ENCODE measurements at regions not wholly inside any gene's neighbourhood (a gene's known extent, or its start where the extent isn't known, plus 50 kb on each side); places are given as distances from the start of the nearest gene placed in this dataset.
"Not testable (repeated sequence)": the region's sequence is repeated elsewhere in the genome, so short reads cannot be mapped to it uniquely, and the experiment has no call there.

DNA sequence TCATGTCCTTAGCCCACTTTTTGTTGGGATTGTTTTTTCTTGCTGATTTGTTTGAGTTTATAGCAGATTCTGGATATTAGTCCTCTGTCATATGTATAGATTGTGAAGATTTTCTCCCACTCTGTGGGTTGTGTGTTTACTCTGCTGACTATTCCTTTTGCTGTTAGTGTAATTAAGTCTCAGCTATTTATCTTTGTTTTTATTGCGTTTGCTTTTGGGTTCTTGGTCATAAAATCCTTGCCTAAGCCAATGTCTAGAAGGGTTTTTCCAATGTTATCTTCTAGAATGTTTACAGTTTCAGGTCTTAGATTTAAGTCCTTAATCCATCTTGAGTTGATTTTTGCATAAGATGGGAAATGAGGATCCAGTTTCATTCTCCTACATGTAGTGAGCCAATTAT lies 351.2 kb upstream of the PIK3R1 start:
- not testable (repeated sequence) for DNase-seq

DNA sequence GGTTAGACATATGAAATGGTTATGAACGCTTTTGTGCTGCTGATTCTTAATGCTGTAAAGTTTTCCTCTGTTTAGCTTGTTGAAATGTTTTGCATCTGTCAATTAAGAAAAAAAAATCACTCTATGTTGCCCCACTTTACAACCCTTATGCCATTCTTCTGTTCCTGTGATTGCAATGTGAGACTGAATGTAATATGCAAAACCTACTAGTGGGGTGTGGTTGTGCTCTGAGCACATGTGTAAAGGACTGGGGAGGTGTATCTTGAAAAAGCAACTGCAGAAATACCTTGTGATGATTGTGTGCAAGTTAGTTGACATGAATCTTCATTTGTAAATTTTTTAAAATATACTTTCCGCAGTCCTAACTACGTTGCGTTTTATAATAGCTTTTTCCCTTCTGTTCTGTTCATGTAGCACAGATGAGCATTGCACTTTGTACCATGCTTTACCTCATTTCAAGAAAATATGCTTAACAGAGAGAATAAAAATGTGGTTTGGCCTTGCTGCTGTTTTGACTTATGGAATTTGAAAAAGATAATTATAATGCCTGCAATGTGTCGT lies 357.0 kb upstream of the PIK3R1 start:
- DNase-seq: no peak

DNA sequence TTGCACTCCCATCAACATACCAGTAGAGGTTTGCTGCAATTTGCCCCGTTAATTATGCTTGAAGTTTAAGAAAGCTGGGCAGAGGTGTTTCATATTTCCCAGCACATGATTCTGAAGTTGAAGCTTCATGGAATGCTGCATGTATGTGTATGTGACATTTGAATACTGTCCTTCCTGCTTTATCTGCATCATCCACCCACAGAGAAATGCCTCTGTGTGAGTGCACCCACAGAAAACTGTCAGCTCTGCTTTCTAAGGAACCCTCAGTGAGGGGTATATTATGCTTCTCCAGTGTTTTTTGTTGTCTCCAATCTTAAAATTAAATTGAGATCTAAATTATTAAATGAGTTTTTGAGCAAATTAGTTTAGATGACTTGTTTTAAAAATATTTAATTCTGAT lies 358.1 kb upstream of the PIK3R1 start:
- DNase-seq: no peak

DNA sequence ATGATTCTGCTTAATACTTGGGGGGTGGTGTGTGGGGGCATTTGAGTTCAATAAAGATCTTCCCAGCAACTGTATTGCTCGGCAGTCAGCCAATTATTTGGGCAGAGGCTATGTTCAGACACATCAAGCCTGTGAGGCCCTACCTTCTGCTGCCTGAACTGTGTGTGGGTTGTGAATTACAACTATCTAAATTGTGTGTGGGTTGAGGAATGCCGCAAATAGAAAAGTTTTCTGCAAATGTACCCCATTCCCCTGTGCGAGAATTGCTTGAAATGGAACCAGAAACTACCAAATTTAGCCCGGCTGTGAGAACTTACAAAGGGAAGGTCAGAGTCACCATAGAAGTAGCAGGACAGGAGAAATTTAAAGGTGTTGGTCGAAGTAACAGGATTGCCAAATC lies 360.0 kb upstream of the PIK3R1 start:
- no peak for DNase-seq

DNA sequence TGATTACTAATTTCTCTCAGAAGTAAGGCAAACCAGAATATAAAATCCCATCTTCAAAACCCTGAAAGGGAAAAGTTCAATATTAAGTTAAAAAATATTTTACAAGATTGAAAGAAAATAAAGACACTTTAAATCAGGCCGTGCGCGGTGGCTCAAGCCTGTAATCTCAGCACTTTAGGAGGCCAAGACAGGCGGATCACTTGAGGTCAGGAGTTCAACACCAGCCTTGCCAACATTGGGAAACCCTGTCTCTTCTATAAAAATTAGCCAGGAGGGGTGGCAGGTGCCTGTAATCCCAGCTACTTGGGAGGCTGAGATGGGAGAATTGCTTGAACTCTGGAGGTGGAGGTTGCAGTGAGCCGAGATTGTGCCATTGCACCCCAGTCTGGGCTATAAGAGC lies 364.6 kb upstream of the PIK3R1 start:
- not testable (repeated sequence) for DNase-seq

DNA sequence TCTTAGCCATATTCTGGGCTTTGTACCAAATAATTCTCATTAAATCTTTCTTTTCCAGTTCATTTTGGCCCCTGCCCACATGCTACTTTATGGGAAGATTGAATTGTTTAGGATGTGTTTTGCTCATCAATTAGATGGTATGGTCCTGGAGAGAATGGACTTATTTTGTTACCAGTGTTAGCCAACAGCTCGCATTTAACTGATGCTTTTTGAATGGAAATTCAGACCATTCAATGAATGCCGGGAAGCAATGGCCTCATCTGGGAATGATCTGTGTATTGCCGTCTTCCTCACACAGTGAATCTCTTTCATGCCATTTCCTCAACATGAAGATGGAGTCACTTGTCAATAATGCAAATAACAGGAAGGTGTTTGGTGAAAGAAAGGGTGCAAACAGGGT lies 370.6 kb upstream of the PIK3R1 start:
- DNase-seq: no peak

DNA sequence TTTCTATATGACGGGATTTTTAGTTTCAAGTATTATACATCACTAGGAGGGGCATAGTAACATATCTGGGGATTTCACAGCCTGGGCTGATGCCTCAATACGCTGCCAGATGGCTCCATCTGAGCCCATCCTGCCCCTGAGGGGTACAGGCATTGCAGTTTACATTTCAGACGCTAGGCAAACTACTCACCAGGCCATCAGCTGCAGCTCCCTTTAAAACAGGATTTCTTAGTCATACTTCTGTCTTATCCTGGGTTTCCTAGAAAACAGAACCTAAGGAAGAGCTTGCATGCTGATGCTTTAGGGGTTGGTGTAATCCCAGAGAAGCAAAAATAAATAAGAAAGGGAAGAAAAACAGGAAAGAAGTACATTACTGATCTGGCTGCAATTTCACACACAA lies 372.8 kb upstream of the PIK3R1 start:
- peak; percentile 25 for DNase-seq

DNA sequence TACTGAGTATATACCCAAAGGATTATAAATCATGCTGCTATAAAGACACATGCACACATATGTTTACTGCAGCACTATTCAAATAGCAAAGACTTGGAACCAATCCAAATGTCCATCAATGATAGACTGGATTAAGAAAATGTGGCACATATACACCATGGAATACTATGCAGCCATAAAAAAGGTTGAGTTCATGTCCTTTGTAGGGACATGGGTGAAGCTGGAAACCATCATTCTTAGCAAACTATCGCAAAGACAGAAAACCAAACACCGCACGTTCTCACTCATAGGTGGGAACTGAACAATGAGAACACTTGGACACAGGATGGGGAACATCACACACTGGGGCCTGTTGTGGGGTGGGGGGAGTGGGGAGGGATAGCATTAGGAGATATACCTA lies 378.3 kb upstream of the PIK3R1 start:
- not testable (repeated sequence) for DNase-seq

DNA sequence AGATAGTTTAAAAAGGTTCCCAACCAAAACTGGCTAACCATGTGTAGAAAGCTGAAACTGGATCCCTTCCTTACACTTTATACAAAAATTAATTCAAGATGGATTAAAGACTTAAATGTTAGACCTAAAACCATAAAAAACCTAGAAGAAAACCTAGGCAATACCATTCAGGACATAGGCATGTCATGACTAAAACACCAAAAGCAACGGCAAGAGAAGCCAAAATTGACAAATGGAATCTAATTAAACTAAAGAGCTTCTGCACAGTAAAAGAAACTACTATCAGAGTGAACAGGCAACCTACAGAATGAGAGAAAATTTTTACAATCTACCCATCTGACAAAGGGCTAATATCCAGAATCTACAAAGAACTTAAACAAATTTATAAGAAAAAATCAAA lies 379.1 kb upstream of the PIK3R1 start:
- peak; percentile 21 for DNase-seq

DNA sequence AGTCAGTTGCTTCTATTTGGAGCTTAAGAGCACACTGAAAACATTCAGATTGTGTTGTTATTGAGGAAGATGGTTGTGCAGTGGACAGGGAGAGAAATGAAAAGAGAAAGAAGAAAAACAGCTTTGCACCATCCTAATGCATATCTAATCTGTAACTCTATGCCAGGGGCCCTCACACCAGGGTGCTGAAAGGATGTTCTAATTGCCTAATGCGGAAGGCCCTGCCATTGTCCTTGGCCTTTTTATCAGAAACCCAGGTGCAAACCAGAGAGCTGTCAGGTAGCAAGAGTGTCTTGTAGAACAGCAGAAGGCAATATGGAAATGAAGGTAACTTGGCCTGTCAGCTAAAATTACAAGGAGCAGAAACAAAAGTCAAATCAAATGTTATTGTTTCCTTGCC lies 384.5 kb upstream of the PIK3R1 start:
- no peak for DNase-seq

DNA sequence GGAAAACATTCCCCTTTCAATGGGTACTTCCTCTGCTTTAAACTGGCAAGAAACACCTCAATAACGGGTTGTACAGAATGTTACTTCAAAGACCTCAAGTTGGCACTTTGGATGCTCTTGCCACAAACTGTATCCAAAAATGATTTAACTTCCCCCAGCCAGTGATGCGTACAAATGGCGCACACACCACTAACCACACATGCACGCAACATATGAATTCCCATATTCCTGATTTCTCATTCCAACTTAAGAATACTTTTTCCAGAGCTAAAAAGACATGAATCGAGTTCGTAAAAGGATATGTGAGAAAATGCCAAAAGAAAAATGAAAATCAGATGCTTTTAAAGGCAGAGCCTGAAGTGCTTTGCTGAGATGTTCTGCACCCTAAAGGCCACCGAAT lies 388.0 kb upstream of the PIK3R1 start:
- DNase-seq: peak; percentile 11

DNA sequence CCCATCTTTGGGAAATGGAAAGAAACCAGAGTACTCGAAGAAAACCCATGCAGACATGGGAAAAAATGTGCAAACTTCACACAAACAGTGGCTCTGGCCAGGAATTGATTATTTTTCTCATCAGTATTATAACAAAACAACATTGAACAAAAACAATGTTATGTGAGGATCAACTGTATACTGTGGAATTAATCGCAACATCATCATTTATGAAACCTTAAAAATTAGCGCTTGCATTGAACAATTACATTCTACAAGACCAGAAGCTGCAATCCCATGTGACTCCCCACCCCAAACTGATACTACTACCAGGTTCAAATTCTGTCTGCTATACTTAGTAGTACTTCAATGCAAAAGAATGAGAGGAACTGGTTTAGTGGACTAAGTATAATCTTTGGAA lies 390.7 kb upstream of the PIK3R1 start:
- DNase-seq: no peak

DNA sequence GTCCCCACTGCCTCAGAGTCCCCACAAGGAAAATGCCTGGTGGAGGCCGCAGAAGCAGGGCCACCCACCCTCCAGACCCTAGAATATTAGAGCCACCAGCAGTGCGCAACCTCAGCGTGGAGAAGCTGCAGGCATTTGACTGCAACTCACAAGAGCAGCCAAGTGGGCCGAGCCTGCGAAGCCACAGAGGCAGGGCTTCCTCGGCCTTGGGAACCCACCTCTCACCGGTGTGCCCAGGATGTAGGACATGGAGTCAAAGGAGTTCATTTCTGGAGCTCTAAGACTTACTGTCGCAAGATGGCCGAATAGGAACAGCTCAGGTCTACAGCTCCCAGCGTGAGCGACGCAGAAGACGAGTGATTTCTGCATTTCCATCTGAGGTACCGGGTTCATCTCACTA lies 397.9 kb upstream of the PIK3R1 start:
- no peak for DNase-seq

DNA sequence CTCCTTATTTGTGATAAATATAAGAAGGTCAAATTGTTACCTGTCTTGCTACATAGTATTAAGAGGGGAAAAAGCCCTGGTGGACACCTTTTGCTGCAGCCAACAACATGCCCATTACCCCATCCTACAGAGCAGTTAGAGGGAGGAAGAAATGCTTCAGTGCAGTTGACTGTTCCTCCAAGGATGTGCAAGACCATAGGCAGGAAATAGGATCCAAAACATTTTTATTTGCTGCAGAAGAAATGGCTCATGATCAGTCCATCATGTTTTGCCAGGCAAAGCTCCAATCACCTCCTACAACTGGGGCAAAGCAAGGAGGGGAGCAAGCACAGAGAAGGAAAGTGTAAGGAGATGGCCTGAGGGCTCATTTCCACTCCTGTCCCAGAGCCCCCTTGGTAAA lies 399.1 kb upstream of the PIK3R1 start:
- peak; percentile 34 for DNase-seq

DNA sequence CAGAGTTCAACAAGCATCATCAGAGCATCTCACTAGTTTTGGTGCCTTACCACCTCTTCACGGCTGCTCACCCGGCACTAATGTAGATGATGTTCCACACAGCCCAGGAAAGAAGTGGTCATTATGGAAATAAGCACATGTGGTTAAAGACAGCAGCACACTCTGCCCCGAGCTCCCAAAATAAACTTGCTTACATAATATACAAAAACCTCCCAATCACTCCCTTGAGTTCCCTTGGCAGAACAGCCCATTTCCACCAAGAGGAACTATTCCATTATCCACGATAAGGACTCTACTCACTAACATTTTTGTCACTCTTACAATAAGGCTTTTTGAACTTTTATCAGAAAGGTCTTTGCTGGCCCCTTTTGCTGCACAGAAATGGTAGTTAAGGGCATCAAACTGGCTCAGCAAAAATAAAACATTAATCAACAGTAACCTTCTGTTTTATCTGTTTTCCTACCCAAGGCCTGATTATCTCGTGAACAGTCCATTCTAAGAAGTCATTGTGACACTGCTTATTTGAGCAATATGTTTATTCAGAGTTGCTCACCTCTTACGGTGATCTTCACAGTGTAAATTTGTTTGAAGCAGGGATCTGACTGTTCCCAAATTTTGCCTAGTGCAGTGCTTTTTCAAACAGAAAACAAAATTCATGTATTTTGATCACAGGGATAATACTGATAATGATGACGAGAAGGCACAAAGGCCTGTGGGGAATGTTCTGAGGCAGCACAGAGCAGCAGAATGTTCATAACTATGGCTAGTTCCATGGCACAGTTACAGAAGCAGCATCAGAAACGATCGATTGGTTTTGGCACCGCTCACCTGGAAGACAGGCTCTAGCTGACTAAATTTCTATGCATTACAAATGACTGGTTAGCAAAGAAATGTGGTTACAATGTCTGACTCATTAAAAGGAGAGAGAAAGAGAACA lies 399.8 kb upstream of the PIK3R1 start:
- DNase-seq: peak; percentile 80

DNA sequence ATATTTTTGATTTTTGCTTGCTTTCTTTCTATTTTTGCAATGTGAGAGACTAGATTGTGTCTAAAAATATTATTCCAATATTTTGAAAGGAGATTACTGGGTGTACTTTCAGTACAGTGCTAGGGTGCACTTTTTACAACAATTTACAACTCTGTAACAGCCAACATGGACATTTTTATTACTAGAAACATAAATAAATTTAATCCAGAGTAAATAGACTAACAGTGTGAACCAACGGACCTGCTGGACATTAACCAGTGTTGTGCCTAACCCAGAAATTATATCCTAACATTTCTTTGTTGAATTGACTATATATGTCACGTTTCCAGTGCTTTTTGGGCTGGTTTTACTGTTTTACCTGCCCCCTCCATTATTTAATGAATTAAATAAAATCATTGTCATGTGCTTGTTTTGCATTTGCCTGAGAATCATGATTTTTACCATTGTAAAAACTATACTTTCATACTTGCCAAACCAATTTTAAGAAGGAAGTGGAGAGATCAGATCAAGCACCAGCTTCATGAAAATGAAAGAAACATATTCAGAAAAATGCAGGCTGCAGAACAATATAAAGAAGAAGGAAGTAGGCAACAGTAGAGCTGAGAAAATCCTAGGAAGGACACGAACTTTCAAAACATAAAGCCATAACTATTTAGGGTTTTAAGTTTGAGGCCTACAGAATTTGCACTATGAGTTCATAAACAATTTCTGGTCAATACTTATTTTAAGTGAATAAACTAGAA lies 400.8 kb upstream of the PIK3R1 start:
- DNase-seq: no peak

DNA sequence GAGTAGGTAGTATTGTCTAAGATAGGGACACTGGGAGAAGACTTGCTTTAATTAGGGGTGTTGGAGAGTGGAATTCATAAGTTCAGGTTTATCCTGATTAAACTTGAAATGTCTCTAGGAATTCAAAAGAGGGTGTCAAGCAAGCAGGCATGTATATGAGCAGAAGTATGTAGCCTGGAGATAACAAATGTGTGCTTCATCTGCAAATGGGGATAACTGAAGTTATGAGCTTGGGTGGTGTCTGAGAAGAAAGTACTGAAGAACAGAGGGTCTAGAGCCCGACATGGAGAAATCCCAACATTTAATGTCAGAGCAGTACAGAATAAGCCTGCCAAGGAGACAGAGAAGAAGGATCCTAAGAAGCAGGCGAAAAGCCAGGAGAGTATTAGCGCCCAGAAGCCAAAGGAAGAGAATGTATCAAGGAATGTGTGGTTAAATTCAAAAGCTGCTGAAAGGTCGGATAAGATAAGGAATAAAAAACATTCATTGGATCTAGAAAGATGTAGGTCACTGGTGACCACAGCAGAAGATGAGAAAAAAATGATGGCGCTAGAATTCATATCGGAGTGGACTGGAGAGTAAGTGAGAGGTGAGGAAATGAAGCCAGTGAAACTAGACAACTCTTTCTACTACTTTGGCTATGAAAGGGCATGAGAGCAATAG lies 401.5 kb upstream of the PIK3R1 start:
- peak; percentile 56 for DNase-seq

DNA sequence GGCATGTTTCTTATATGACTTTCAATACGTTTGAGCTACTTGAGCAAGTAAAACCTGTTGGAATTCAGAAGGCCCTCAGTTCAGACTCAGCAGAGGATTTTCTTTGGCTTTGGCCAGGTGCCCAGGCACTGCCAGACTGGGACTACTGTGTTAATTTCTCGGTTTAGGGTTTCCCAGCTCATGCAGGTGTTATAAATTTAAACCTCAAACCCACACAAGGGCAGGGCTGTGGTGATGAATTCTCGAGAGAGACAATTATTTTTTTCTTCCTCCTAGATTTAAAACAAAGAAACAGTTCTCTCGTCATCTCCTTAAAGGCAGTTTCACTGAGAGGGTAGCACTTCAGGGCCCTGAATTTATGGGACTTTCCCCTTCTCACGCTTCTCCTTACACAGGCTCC lies 406.0 kb upstream of the PIK3R1 start:
- peak; percentile 14 for DNase-seq

DNA sequence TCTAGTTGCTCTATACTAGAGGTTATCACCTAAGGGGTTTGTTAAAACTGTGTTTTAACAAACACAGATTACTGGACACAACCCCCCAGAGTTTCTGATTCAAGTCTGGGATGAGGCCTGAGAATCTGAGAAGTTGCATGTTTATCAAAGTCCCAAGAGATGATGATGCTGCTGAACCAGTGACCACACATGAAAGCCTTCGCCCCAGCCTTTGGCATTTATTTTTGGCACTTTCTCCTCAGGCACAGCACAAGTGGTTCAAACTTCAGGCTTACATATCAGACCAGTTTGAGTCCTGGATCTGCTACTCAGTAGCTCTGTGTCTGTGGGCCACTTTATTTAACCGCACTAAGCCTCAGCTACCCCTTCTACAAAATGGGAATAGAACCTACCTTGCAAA lies 407.2 kb upstream of the PIK3R1 start:
- DNase-seq: no peak

DNA sequence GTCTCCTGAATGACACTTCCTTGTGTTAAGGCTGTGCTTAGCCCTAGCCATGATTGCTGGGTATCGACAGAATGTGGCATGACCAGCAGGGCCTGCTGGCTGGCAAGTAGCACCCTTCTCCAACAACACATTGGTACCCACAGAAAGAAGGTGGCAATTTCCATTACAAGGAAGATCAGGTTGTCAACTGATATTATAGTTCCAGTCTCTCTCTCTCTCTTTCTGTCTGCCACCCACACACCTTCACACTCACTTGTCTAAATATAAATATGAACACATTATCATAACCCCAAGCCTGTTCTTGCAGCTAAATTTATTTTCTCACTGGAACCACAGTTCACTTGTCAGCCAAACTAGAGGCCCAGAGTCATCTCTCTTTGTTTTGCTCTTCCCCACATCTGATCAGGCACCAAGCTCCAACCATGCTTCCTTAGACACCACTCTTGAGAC lies 408.1 kb upstream of the PIK3R1 start:
- no peak for DNase-seq

DNA sequence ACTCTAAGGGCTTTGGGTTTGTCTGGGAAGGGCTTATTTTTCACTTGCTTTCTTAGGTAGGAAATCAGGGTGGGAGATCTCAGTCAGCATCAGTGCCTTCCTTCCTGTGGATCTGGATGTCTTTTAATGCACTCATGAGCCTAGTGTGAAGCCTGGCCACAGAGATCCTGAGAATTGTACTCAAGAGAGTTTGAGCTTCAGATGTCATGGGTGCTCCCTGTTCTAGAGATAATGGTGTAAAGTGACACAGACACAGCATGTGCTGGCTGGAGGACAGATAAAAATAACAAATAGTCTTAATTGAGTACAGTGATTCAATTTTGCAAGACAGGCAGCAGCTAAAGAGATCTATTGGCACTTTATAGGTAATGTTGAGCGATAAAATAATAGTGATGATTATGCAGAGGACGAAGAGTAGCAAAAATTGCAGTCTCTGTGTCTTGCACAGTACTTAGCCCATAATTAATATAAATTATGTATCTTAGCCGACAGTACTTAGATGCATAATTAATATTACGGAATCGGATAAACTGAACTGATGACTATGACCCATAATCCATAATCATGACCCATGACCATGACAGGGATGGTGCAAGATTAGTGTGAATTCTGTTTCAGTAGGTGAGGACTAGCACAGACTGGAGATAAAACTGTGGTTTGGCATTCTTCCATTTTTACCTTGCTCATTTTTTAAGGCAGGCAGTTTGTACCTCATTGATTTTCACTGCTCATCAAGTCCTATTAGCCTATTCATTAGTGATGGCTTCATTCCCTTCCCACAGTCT lies 408.7 kb upstream of the PIK3R1 start:
- no peak for DNase-seq

DNA sequence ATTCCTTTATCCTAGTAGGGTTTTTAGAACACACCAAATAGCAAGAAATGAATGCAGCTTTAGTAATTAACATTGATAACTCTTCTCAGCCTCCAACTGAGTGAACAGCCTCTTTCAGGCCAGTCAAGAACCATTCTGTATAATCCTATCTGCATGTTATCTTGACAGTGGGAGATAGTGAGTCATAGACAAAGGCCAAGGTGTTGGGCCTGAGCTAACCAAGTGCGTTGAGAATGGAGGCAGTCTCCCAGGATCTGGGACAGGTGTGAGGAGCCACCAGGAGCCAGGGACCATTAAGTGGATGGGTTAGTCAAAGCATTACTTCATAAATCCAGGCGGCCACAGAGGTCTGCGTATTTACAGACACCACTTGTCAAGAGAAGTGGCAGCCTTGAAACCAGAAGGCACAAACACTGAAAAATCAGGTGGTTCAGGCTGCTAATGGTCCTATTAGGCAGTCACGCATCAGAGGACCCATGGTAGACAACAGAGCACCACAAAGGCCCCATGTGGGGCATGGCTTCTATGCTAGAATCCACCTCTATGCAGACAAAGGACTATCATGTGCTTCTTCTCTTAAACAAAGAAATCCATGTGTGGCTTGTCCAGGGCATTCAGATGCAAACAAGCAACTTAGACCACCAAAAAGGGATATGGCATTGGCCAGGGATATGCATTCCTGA lies 409.7 kb upstream of the PIK3R1 start:
- no peak for DNase-seq
